ENCODE measurements at regions not wholly inside any gene's neighbourhood (a gene's known extent, or its start where the extent isn't known, plus 50 kb on each side); places are given as distances from the start of the nearest gene placed in this dataset.
"Not testable (repeated sequence)": the region's sequence is repeated elsewhere in the genome, so short reads cannot be mapped to it uniquely, and the experiment has no call there.

GRCh38 chr16:51516960-51517359 is 365.9 kb upstream of the SALL1 start:
- DNase-seq, result not testable (repeated sequence)

- DNase-seq, result no peak
Measured at GRCh38 chr16:51510416-51510815, 359.3 kb upstream of the SALL1 start.

GRCh38 chr16:51509336-51509735 is 358.3 kb upstream of the SALL1 start:
- DNase-seq, result no peak

GRCh38 chr16:51508490-51509212 is 357.6 kb upstream of the SALL1 start:
- DNase-seq, result no peak

GRCh38 chr16:51507286-51507685 is 356.2 kb upstream of the SALL1 start:
- no peak for DNase-seq

- no peak for DNase-seq
Measured at GRCh38 chr16:51500306-51500705, 349.2 kb upstream of the SALL1 start.

- DNase-seq, result no peak
Measured at GRCh38 chr16:51497541-51498211, 346.6 kb upstream of the SALL1 start.

- no peak for DNase-seq
Measured at GRCh38 chr16:51490866-51491265, 339.8 kb upstream of the SALL1 start.

GRCh38 chr16:51487880-51488279 is 336.8 kb upstream of the SALL1 start:
- DNase-seq, result no peak

- DNase-seq, result no peak
Measured at GRCh38 chr16:51474414-51475091, 323.5 kb upstream of the SALL1 start.

GRCh38 chr16:51473091-51473490 is 322.0 kb upstream of the SALL1 start:
- no peak for DNase-seq

- DNase-seq, result no peak
Measured at GRCh38 chr16:51470492-51470891, 319.4 kb upstream of the SALL1 start.

- no peak for DNase-seq
Measured at GRCh38 chr16:51464996-51465395, 313.9 kb upstream of the SALL1 start.

- no peak for DNase-seq
Measured at GRCh38 chr16:51461255-51461654, 310.2 kb upstream of the SALL1 start.

GRCh38 chr16:51458356-51459140 is 307.5 kb upstream of the SALL1 start:
- DNase-seq, result no peak

- DNase-seq, result no peak
Measured at GRCh38 chr16:51457775-51458174, 306.7 kb upstream of the SALL1 start.

- no peak for DNase-seq
Measured at GRCh38 chr16:51455398-51455797, 304.3 kb upstream of the SALL1 start.

GRCh38 chr16:51453251-51453650 is 302.2 kb upstream of the SALL1 start:
- no peak for DNase-seq

- no peak for DNase-seq
Measured at GRCh38 chr16:51450909-51451308, 299.8 kb upstream of the SALL1 start.

- DNase-seq, result no peak
Measured at GRCh38 chr16:51450376-51450775, 299.3 kb upstream of the SALL1 start.

- no peak for DNase-seq
Measured at GRCh38 chr16:51449441-51449840, 298.4 kb upstream of the SALL1 start.

GRCh38 chr16:51445250-51445649 is 294.2 kb upstream of the SALL1 start:
- DNase-seq, result no peak

GRCh38 chr16:51443934-51444333 is 292.9 kb upstream of the SALL1 start:
- DNase-seq, result no peak

All from activated CD4-positive, alpha-beta T cell treated with anti-CD3 and anti-CD28 coated beads, Interleukin-2, amount 50 U/mL, for 48 hours (primary cell).